Mesenchymal stem cell (in vitro differentiated cells and primary cell): ENCODE measurements at regions not wholly inside any gene's neighbourhood (a gene's known extent, or its start where the extent isn't known, plus 50 kb on each side); places are given as distances from the start of the nearest gene placed in this dataset.

Source experiments
- DNase-seq: peaks from one replicate; pipeline ENCODE4 v3.0.0-alpha.2; 2013
- H2AFZ ChIP-seq: one replicate; pipeline ENCODE4 v1.6.1; 2013; ENCODE audit warnings: low read depth, mild to moderate bottlenecking, control low read depth, inconsistent platforms, low read length, moderate library complexity
- H2AK5ac ChIP-seq: 2 replicates; pipeline ENCODE4 v1.6.1; 2013; ENCODE audit warnings: low read length, moderate library complexity, mild to moderate bottlenecking, inconsistent platforms; ENCODE audit not compliant: severe bottlenecking
- H2BK120ac ChIP-seq: one replicate; pipeline ENCODE4 v1.6.1; 2013; ENCODE audit warnings: low read depth, mild to moderate bottlenecking, inconsistent platforms, low read length, moderate library complexity
- H2BK12ac ChIP-seq, 2 experiments: one replicate each; pipeline ENCODE4 v1.6.1; 2013; ENCODE audit warnings: inconsistent platforms in 2 of 2, low read length in 2 of 2, mild to moderate bottlenecking in 2 of 2, moderate library complexity in 2 of 2, control low read depth in 1 of 2
- H2BK15ac ChIP-seq: one replicate; pipeline ENCODE4 v1.6.1; 2013; ENCODE audit warnings: mild to moderate bottlenecking, low read depth, inconsistent platforms; ENCODE audit not compliant: poor library complexity, severe bottlenecking
- H2BK5ac ChIP-seq: 2 replicates; pipeline ENCODE4 v1.6.1; 2013; ENCODE audit warnings: low read depth, mild to moderate bottlenecking, low read length, control low read depth, inconsistent platforms; ENCODE audit not compliant: poor library complexity, severe bottlenecking
- H3K14ac ChIP-seq, 2 experiments: one replicate each; pipeline ENCODE4 v1.6.1; 2013; ENCODE audit warnings: inconsistent platforms in 2 of 2, low read length in 2 of 2, control low read depth in 1 of 2, mild to moderate bottlenecking in 1 of 2, moderate library complexity in 1 of 2
- H3K18ac ChIP-seq, 2 experiments: one replicate each; pipeline ENCODE4 v1.6.1; 2013; ENCODE audit warnings: inconsistent platforms in 2 of 2, low read length in 2 of 2, control low read depth in 1 of 2, low read depth in 1 of 2, mild to moderate bottlenecking in 1 of 2
- H3K23ac ChIP-seq, 2 experiments: one replicate each; pipeline ENCODE4 v1.6.1; 2013; ENCODE audit warnings: inconsistent platforms in 2 of 2, low read length in 2 of 2, mild to moderate bottlenecking in 2 of 2, moderate library complexity in 2 of 2, control low read depth in 1 of 2
- H3K27ac ChIP-seq: 2 replicates; pipeline ENCODE4 v1.5.1; 2013; ENCODE audit warnings: mild to moderate bottlenecking, moderate library complexity, low read length, control low read depth, inconsistent platforms; ENCODE audit not compliant: poor library complexity, severe bottlenecking
- H3K27me3 ChIP-seq, 2 experiments: 2 replicates each; pipeline versions ENCODE4 v1.6.1 to v1.7.0; 2013; ENCODE audit warnings: low read length in 2 of 2, mild to moderate bottlenecking in 2 of 2, moderate library complexity in 2 of 2, control low read depth in 1 of 2, inconsistent platforms in 1 of 2; ENCODE audit not compliant: control insufficient read depth in 1 of 2, insufficient read depth in 1 of 2
- H3K36me3 ChIP-seq, 2 experiments: 2 replicates each; pipeline versions ENCODE4 v1.6.1 to v1.7.0; 2013; ENCODE audit warnings: low read length in 2 of 2, control low read depth in 1 of 2, inconsistent platforms in 1 of 2, low read depth in 1 of 2, mild to moderate bottlenecking in 1 of 2; ENCODE audit not compliant: insufficient read depth in 2 of 2, control insufficient read depth in 1 of 2
- H3K4ac ChIP-seq, 2 experiments: one replicate each; pipeline ENCODE4 v1.6.1; 2013; ENCODE audit warnings: inconsistent platforms in 2 of 2, low read length in 2 of 2, mild to moderate bottlenecking in 2 of 2, moderate library complexity in 2 of 2, control low read depth in 1 of 2, low read depth in 1 of 2
- H3K4me1 ChIP-seq: 2 replicates; pipeline ENCODE4 v1.6.1; 2013; ENCODE audit warnings: low read depth, low read length, control low read depth; ENCODE audit not compliant: control insufficient read depth, insufficient read depth
- H3K4me2 ChIP-seq: 2 replicates; pipeline ENCODE4 v1.6.1; 2013; ENCODE audit warnings: low read length, mild to moderate bottlenecking, inconsistent platforms; ENCODE audit not compliant: poor library complexity, severe bottlenecking
- H3K4me3 ChIP-seq, 2 experiments: 2 replicates each; pipeline versions ENCODE4 v1.5.1 to v1.7.0; 2013; ENCODE audit warnings: low read length in 2 of 2, mild to moderate bottlenecking in 2 of 2, control low read depth in 1 of 2, low read depth in 1 of 2; ENCODE audit not compliant: insufficient read depth in 1 of 2
- H3K79me1 ChIP-seq: replicated peaks from 2 replicates; pipeline ENCODE4 v1.6.1; 2013; ENCODE audit warnings: mild to moderate bottlenecking, control low read depth, low read length, inconsistent platforms; ENCODE audit not compliant: poor library complexity, severe bottlenecking
- H3K9ac ChIP-seq: 2 replicates; pipeline ENCODE4 v1.7.0; 2013; ENCODE audit warnings: mild to moderate bottlenecking, low read length, moderate library complexity
- H3K9me3 ChIP-seq: 2 replicates; pipeline ENCODE4 v1.7.0; 2013; ENCODE audit warnings: mild to moderate bottlenecking, low read length; ENCODE audit not compliant: control insufficient read depth
- H4K8ac ChIP-seq: one replicate; pipeline ENCODE4 v1.6.1; 2013; ENCODE audit warnings: inconsistent platforms, mild to moderate bottlenecking, low read length, moderate library complexity
- H4K91ac ChIP-seq: one replicate; pipeline ENCODE4 v1.6.1; 2013; ENCODE audit warnings: mild to moderate bottlenecking, low read length, inconsistent platforms
- WGBS: methylation state at CpG from one replicate; pipeline ENCODE4 v1.1.7; 2013; ENCODE audit warnings: mixed read lengths; 5-methylcytosine and 5-hydroxymethylcytosine counted together

- H3K27me3 ChIP-seq: peaks cover 7 to 17% of the 10 kb centered on the region in 2 experiments
- H3K18ac ChIP-seq: no peak overlapping the region
- no peak overlapping the region for H3K4me3 ChIP-seq
- no peak overlapping the region for H2BK5ac ChIP-seq
- H4K8ac ChIP-seq: no peak overlapping the region
- no peak overlapping the region for H3K4me2 ChIP-seq
- no peaks in the 10 kb centered on the region for H3K79me1 ChIP-seq
- no peaks in the 10 kb centered on the region for H3K36me3 ChIP-seq
- no peak overlapping the region for H2AFZ ChIP-seq
- H3K23ac ChIP-seq: no peak overlapping the region
- no peaks in the 10 kb centered on the region for H3K4me1 ChIP-seq
- no peaks in the 10 kb centered on the region for H3K9me3 ChIP-seq
- no peak overlapping the region for H3K4ac ChIP-seq
- H4K91ac ChIP-seq: no peak overlapping the region
- 86% methylated on average over 18 of the region's 18 CpGs for WGBS
- no peak for DNase-seq
- no peak overlapping the region for H2BK120ac ChIP-seq
- H2BK12ac ChIP-seq: no peak overlapping the region
- no peak overlapping the region for H3K14ac ChIP-seq
- no peak overlapping the region for H3K27ac ChIP-seq
- H2AK5ac ChIP-seq: no peak overlapping the region
- no peak overlapping the region for H2BK15ac ChIP-seq
- no peak overlapping the region for H3K9ac ChIP-seq
Measured at GRCh38 chr22:49677495-49677889, 150.2 kb downstream of the BRD1 start.

- Histone ChIP-seq H3K23ac (no peak overlapping the region), H2BK12ac (no peak overlapping the region), H3K27ac (no peak overlapping the region), H3K18ac (no peak overlapping the region), H4K8ac (no peak overlapping the region), H3K14ac (no peak overlapping the region), H2AK5ac (no peak overlapping the region), H4K91ac (no peak overlapping the region), H2AFZ (no peak overlapping the region), H3K79me1 (no peaks in the 10 kb centered on the region), H3K9ac (no peak overlapping the region), H3K4me3 (no peak overlapping the region), H3K27me3 (peaks cover 10 to 19% of the 10 kb centered on the region in 2 experiments), H3K4me1 (no peaks in the 10 kb centered on the region), H2BK5ac (no peak overlapping the region), H3K36me3 (no peaks in the 10 kb centered on the region), H2BK15ac (no peak overlapping the region), H3K9me3 (no peaks in the 10 kb centered on the region), H2BK120ac (no peak overlapping the region), H3K4ac (no peak overlapping the region), H3K4me2 (no peak overlapping the region)
- no peak for DNase-seq
- 67% methylated on average over 9 of the region's 9 CpGs for WGBS
Measured at GRCh38 chr22:49676783-49677494, 150.7 kb downstream of the BRD1 start.

DNA sequence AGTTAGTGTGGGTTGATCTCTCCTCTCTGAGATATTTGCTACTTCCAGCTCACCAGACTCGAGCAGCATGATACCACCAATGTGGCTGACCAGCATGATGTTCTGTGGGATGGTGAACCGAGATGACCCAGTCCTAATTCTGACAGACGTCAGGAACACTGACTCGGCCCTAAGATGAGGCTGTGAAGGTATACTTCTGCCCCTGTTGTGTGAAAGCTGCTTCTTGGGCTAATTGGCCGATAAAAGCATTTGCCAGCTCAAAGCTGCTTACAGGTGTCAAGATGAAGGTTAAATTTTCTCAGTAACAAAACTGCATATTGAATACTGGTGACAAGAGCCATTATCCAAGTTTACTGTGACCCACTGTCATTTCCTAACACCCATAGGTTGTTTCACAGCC, 151.4 kb downstream of the BRD1 start:
- Histone ChIP-seq H3K27ac (no peak overlapping the region), H3K4ac (no peak overlapping the region), H3K27me3 (peaks cover 17 to 26% of the 10 kb centered on the region in 2 experiments), H2BK12ac (no peak overlapping the region), H3K4me1 (no peaks in the 10 kb centered on the region), H2AK5ac (no peak overlapping the region), H2AFZ (no peak overlapping the region), H3K9me3 (no peaks in the 10 kb centered on the region), H2BK120ac (no peak overlapping the region), H3K79me1 (no peaks in the 10 kb centered on the region), H3K23ac (no peak overlapping the region), H3K36me3 (no peaks in the 10 kb centered on the region), H4K8ac (no peak overlapping the region), H3K14ac (no peak overlapping the region), H4K91ac (no peak overlapping the region), H3K4me3 (no peak overlapping the region), H3K4me2 (no peak overlapping the region), H2BK15ac (no peak overlapping the region), H3K18ac (no peak overlapping the region), H3K9ac (no peak overlapping the region), H2BK5ac (no peak overlapping the region)
- 63% methylated on average over 5 of the region's 5 CpGs for WGBS
- no peak for DNase-seq

- no peak overlapping the region for H3K4me2 ChIP-seq
- H3K9me3 ChIP-seq: no peaks in the 10 kb centered on the region
- H3K4me1 ChIP-seq: peaks cover 3% of the 10 kb centered on the region
- H2AK5ac ChIP-seq: no peak overlapping the region
- H3K36me3 ChIP-seq: no peaks in the 10 kb centered on the region
- H3K4me3 ChIP-seq: no peak overlapping the region
- no peak overlapping the region for H3K4ac ChIP-seq
- H3K27ac ChIP-seq: no peak overlapping the region
- no peak overlapping the region for H4K91ac ChIP-seq
- no peak overlapping the region for H4K8ac ChIP-seq
- H3K27me3 ChIP-seq: peaks cover 29 to 37% of the 10 kb centered on the region in 2 experiments
- H3K14ac ChIP-seq: no peak overlapping the region
- H2AFZ ChIP-seq: no peak overlapping the region
- no peak overlapping the region for H3K18ac ChIP-seq
- H2BK12ac ChIP-seq: no peak overlapping the region
- H3K9ac ChIP-seq: no peak overlapping the region
- no peak overlapping the region for H2BK5ac ChIP-seq
- no peak overlapping the region for H3K23ac ChIP-seq
- no peak overlapping the region for H2BK120ac ChIP-seq
- WGBS: 79% methylated on average over 8 of the region's 12 CpGs
- H2BK15ac ChIP-seq: no peak overlapping the region
- H3K79me1 ChIP-seq: no peaks in the 10 kb centered on the region
- DNase-seq: no peak
Measured at GRCh38 chr22:49674479-49675050, 153.1 kb downstream of the BRD1 start.
